ENCODE measurements at regions not wholly inside any gene's neighbourhood (a gene's known extent, or its start where the extent isn't known, plus 50 kb on each side); places are given as distances from the start of the nearest gene placed in this dataset.
A peak's percentile ranks its signal among the peaks of the same experiment; 100 is the strongest.
"Not testable (repeated sequence)": the region's sequence is repeated elsewhere in the genome, so short reads cannot be mapped to it uniquely, and the experiment has no call there.

DNA sequence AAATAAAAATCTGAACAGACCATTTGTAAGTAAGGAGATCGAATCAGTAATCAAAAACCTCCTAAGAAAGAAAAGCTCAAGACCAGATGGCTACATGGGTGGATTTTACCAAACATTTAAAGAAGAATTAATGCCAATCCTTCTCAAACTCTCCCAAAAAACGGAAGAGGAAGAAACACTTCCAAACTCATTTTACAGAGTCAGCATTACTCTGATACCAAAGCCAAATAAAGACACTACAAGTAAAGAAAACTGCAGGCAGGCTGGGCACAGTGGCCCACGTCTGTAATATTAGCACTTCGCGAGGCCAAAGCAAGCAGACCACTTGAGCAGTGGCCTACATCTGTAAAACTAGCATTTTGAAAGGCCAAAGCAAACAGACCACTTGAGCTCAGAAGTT lies 159.8 kb downstream of the DPY19L2 start:
- DNase-seq, result no peak

DNA sequence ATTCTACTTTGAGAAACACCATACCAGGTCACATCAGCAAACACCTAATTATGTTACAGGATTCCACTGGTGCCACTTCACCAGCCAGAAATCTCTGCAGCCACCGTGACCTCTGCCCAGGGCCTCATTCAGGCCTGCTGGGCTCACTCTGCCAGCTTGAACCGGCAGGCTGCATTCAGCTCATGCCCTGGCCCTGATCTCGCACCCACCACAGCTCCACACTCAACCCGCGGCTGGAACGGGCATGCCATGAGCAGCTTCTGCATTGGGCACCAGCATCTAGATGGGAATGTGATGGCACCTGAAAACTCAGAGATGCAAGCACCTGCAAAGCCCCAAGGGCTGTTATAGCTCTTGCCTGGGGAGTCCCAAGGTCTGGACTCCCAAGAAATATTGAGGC lies 168.7 kb downstream of the DPY19L2 start:
- DNase-seq, result no peak

DNA sequence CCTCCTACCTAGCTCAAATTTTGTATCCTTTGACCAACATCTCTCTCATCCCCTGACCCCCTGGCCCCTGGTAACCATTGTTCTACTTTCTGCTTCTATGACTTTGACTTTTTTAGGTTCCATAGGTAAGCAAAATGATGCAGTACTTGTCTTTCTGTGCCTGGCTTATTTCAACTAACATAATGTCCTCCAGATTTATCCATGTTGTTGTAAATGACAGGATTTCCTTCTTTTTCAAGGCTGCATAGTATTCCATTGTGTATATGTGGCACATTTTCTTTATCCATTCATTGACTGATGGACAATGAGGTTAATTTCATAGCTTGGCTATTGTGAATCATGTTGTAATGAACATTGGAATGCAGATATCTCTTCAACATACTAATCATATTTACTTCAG lies 170.1 kb downstream of the DPY19L2 start:
- no peak for DNase-seq

GRCh38 chr12:63496654-63497053 lies 171.6 kb downstream of the DPY19L2 start:
- DNase-seq, result no peak

GRCh38 chr12:63495974-63496373 lies 172.3 kb downstream of the DPY19L2 start:
- DNase-seq, result no peak

DNA sequence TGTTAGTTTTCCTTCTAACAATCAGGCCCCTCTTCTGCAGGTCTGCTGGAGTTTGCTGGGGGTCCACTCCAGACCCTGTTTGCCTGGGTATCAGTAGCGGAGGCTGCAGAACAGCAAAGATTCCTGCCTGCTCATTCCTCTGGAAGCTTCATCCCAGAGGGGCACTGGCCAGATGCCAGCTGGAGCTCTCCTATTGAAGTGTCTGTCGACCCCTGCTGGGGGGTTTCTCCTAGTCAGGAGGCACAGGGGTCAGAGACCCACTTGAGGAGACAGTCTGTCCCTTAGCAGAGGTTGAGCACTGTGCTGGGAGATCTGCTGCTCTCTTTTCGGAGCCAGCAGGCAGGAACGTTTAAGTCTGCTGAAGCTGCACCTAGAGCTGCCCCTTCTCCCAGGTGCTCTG lies 174.9 kb downstream of the DPY19L2 start:
- not testable (repeated sequence) for DNase-seq

DNA sequence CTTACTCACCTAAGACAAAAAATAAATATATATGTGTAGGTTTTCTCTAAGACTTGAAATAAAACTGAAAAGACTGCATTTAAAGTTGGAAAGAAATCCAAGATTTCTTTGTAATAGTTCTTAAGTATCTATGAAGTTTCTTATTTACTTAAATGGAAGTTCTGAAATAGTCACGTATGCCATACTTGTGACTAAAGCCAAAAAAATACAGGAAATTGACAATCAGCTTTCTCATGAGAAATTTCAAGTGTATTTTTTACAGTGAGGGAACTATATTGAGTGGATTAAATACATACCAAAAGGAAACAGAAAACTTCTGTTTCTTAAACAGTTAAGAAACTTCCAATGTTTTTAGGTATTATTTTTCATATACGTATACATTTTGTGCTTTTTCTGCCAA lies 188.1 kb downstream of the DPY19L2 start:
- no peak for DNase-seq

DNA sequence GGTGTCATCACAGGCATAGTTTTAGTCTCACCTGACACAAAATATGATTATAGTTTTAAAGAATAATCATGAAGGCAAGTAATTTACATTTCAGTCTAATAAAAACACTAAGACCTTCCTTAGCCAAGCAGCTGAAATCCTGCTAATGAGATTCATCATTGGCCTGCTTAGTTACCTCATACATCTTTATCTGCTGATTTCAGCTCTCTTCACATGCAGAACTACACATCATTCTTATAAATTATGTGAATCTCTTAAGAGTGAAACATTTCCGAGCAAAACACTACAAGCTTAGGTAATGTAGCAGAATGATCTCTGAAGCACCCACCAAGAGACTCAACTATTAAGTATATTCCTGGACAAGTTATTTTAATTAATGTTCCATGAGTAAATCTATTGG lies 198.1 kb downstream of the DPY19L2 start:
- DNase-seq, result no peak

- no peak for DNase-seq
Measured at GRCh38 chr12:63467951-63468350, 200.3 kb downstream of the DPY19L2 start.

DNA sequence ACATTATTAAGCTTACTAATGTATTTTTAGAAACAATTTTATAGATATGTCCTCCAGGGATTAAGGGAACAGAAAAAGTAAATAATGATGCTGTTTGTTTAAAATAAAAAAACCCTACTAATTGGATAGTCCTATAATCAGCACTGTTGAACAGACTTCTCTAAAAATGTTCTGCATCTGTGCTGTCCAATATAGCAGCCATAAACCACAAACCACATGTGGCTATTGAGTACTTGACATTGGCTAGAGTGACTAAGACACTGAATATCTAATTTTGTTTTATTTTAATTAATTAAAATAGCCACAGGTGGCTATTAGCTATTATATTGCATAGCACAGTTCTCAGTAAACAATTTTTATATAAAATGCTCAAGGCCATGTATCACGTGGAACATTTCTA lies 210.4 kb downstream of the DPY19L2 start:
- no peak for DNase-seq

DNA sequence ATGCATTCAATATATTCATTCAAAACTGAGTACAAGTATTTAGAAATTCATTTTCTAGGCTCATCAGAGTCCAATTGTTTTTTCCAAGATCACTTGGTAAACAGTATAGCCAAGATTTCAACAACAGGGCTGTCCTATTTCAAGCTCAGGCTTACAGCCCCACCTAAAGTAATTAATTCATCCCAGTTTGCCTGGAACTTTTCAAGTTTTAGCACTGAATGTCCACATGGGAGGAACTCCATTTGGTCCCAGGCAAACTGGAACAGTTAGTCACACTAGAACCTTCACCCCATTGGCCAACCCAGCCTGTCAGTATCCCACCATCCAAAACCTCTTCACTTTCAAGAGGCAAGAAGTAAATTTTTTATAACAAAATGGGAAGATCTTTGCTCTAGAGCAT lies 210.9 kb downstream of the DPY19L2 start:
- no peak for DNase-seq

DNA sequence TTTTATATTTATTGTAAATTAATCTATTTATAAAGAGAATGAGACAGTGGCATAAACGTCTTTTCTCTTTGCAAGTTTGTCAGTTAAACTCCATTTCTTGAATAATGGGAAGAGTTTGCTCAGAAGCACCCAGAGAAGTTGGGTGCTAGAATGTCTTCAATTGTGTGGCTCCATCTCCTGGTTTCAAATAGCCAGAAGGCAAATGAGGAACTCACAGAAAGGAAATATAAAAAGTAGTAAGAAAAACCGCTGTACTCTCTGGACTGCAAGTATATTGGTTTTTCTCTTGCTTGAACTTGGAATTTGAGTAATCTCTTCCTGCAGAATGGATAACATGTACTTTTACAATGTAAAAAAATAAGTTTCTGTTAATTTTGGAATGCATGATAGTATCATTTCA lies 217.5 kb downstream of the DPY19L2 start:
- DNase-seq, result no peak

DNA sequence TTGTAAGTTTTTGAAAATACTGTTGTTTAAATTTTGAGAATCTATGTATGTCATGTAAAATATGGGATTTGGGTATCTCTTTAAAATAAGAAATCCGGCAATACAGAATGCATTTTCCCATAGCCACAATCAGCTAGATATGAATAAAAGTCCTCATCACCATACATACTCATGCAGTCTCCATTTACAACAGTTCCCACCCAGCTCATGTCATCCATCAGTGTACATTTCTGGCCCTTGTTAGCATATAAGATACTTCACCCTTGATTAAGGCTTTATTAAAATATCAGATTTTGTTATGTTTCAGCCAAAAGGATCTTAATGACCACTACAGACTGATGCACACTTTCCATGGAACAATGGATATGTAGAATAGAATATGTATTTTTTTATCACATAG lies 218.0 kb downstream of the DPY19L2 start:
- no peak for DNase-seq

DNA sequence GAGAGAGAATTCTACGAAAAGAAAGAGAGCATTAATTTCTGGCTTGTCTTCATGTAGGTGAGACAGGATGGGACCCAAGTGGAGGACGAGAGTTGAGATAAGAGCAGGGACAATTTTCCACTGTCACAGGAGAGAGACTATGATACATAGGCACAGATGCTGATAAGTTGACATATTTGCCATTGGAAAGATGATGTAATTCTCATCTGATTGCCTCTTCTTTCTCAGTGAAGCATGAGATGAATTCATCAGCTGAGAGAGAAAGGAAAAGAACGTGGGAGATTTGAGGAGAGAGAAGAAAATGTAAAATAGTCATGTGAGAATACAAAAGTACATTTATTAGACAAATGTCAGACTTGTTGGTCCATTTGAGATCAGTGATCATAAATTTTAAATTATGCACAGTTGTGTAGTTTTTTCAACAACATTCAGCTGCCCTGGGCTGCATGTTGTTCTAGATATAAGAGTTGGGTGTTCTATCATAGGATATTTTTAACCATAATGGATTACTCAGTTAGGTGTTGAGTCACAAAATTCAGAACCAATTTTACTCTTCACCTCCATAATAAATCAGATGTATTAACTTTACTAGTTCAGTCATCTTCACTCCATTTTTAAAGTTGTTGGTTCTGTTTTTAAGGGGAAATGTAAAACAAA lies 222.9 kb downstream of the DPY19L2 start:
- DNase-seq, result no peak

GRCh38 chr12:63440048-63440447 lies 228.2 kb downstream of the DPY19L2 start:
- no peak for DNase-seq

- DNase-seq, result not testable (repeated sequence)
Measured at GRCh38 chr12:63434384-63434783, 233.9 kb downstream of the DPY19L2 start.

- DNase-seq, result not testable (repeated sequence)
Measured at GRCh38 chr12:63427969-63428368, 240.3 kb downstream of the DPY19L2 start.

GRCh38 chr12:63427029-63427428 lies 241.3 kb downstream of the DPY19L2 start:
- DNase-seq, result not testable (repeated sequence)

GRCh38 chr12:63424671-63425070 lies 243.6 kb downstream of the DPY19L2 start:
- DNase-seq, result no peak

DNA sequence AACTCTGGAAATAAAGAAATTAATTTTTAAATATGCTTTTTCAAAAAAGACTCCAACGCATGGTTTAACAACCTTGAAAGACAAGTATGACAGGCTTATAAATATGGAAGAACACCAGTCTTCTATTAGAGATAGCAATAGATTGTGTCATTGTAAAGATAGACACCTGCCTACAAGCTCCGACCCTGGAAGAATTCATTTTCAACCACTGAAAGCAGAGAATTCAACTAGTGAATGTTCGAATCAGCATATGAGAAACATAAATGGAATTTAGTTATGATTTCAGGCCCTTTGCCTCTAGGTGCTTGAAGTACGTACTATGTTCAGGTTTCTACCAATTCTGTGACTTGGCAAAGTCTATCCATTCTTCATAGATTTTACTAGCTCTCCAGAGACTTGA lies 244.5 kb downstream of the DPY19L2 start:
- DNase-seq, result no peak

GRCh38 chr12:63420206-63420644 lies 248.1 kb downstream of the DPY19L2 start:
- peak; percentile 88 for DNase-seq

GRCh38 chr12:63419154-63419553 lies 249.1 kb downstream of the DPY19L2 start:
- DNase-seq, result no peak

DNA sequence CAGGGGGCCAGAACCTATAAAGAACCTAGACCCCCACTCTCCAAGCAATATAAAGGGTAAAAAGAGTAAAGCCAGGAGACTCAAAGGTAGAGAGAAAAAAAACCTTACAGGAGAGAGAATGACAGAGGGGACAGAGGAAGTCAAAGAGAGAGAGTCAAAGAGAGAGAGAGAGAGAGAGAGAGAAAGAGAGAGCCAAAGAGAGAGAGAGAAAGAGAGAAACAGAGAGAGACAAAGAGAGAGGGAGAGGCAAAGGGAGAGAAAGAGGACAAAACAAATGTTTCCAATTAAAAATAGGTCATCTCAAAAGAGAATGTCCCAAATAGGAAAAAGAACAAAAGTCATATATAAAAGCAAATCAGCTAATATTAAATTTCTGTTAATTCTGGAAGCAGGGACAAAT lies 251.5 kb downstream of the DPY19L2 start:
- DNase-seq, result no peak

DNA sequence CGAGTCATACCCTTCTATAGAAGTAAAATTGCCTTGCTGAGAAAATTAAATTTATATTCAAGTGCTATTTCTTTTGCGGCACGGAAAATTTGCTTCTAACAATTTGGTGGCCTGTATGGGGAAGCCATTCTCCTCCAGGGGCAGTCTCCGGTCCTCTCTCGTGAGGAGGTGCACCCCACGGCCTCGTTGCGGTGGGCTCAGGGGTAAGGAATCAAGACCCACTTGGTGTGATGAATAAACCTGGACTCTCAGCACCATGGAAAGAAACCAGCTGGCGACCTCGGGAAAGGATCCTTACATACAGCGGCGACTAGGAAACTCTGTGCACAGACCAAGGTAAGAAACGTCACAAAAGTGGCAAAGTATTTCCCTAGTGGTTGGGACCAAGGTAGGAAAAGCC lies 252.9 kb downstream of the DPY19L2 start:
- DNase-seq, result no peak

DNA sequence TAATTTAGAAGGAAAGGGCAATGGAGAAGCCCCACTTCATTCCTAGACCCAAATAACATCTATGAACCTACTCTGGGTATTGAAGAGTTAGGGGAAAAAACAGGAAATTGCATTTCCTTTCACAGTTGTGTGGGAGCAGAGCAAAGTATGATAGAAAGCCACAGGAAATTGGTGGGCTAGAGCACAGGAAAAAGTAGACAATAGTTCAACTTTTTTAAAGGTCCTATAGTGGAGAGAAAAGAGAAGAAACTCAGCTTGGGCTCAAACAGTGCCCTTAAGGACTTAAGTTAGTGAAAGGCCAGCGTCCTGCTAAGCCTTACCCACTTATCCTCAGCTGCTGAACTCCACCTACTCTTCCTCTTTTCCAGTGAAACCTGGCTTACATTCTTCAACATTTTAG lies 258.1 kb downstream of the DPY19L2 start:
- DNase-seq, result no peak

DNA sequence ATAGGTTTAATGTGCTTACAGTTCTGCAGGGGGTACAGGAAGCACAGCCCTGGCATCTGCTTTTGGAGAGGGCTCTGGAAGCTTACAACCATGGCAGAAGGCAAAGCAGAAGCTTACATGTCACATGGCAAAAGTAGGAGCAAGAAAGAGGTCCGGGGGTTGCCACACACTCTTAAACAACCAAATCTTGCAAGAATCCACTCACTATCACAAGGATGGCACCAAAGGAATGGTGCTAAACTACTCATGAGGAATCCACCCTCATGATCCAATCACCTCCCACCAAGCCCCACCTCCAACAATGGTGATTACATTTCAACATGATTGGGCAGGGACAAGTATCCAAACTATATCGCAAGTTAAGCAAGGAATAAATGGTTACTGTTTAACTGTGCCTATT lies 255.8 kb upstream of the AVPR1A start:
- DNase-seq, result no peak
